HG02870 (cell line): ENCODE measurements at regions not wholly inside any gene's neighbourhood (a gene's known extent, or its start where the extent isn't known, plus 50 kb on each side); places are given as distances from the start of the nearest gene placed in this dataset.

Source experiments
- ATAC-seq: cut with Tn5 transposase; IDR thresholded peaks from one replicate; pipeline ENCODE4 v1.9.1; 2021; ENCODE audit warnings: mild to moderate bottlenecking, moderate library complexity; ENCODE audit not compliant: unreplicated experiment

DNA sequence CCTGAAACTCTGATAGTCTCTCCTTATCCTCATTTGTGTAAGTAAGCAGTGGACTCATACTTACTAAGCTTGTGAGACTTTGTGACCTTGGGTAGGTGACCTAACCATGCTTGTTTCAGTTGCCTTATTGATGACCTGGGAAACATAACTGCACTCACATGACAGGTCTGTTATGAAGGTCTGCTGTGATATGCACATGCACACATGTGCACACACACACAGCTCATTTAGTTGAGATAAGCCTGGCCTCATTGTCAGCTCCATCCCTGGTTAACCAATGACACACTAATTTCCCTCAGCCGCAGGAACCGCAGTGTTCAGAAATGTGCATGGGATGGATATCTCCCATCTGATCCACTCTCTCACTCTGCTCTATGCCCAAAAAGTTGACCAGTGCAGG lies 177.2 kb downstream of the GPAM start:
- no peak for ATAC-seq

DNA sequence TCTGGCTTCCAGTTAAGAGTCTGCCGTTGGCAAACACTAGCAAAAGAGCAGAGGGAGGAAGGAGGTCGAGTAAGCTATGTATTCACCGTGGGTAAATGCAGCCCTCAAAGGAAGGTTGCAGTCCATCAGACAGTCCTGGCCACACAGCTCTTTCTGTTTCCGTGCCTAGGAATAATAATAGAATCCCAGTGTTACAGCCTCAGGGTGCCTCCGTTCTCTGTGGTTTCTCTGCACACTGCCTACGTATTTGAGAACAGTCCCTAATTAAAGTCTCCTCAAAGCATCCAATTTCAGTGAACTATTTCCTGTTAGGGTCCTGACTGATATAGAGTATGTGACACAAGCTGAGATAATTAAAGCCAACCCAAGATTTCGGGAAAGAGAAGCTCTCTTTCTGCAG lies 176.7 kb downstream of the GPAM start:
- no peak for ATAC-seq

DNA sequence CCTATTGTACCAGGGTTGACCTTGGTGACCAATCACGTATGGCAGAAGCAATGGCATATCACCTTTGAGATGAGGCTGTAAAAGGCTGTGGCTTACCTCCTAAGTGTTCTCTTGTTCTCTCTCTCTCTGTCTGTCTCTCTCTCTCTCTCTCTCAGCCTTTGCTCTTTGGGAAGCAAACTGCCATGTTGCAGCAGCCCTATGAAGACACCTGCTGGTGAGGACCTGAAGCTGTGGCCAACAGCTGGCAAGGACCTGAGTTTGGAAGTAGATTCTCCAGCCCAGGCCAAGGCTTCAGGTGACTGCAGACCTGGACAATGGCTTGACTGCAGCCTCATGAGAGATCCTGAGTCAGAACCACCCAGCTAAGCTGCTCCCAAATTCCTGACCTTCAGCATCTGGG lies 161.4 kb downstream of the GPAM start:
- ATAC-seq: no peak

DNA sequence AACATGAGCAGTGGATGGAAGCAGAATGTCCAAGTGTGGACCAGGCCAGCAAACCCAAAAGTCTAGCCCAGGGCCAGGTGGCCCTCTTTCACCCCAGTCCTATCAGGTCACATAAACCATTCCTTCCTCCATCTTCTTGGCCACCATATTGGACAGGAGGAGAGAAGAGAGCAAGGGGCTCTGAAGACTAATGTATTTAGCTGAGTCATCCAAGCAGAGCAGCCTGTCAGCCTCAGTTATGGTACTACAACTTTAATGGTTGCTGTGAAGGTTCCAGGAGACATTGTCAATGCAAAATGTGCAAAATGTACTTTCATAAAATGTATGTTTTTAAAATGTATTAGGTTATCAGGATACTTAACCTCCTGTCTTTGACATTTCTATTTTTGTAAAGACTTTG lies 159.5 kb downstream of the GPAM start:
- ATAC-seq: no peak

DNA sequence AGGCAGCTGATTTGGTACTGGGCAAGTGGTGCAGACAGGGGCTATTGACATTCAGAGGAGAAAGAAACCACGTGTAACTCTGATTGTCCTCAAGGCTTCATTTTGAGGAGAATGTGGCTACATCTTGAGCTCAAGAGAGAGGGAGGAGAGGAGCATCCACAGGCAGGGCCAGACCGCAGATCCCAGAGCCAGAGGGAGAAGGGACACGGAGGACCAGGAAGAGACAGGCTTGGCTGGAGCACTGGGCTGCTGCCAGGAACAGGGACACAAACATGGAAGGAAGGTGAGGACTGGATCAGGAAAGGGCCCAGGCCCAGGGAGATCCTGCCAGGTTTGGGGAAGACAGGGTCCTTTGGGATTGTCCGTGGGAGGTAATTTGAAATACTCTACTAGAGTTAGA lies 158.3 kb downstream of the GPAM start:
- ATAC-seq: no peak

DNA sequence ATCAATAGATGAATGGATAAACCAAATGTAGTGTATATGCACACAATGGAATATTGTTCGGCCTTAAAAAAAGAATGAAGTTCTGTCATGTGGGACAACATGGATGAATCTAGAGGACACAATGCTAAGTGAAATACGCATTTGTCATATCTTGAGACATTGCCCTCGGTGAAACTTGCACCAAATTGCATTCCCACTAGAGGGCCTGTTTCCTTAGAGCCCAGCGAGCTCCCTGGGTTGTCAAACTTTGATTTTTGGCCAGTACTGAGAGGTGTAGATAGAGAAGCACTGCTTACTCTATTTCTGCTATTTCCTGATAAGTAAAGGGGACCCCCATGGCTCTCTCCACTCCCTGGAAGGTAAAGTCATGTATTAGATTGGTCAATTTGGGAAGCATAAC lies 157.1 kb downstream of the GPAM start:
- ATAC-seq: no peak

DNA sequence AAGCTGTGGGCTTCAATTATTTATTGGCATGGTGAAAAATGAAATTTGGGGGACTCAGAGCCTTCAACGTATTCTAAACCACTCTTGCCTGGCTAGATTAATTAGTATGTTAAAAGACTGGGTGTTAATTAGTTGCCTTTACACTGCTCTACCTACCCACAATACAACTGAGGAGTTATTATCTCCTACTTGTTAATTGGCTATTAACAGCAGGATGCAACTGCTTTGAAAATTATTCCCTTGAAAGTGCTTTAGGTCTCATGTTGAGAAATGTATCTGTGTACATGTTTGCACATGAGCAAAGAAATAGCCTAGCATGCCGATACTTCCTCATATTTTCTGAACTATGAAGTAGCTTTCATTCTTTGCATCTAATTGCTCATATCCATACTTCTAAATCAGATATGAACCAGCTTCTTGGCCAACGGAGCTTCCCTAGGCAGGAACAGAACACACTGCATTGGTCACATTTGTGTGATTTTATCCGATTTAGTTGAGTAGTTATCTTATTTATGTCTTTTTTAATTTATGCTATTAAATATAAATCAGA lies 155.8 kb downstream of the GPAM start:
- ATAC-seq: no peak

DNA sequence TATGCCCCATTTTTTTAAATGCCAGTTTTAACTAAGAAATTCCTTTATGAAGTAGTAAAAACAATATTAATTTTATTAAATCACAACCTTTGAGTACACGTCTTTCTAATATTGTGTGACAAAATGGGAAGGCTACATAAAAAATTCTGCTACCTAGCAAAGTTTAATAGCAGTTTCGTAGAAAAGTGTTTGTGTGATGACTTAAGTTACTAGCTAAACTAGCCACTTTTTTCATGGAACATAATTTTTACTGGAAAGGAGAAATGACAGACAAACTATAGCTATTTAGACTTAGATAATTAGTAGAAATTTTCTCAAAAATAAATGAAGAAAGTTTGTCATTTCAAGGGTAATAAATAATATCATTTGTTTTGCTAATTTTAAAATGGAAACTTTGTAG lies 153.1 kb downstream of the GPAM start:
- no peak for ATAC-seq

DNA sequence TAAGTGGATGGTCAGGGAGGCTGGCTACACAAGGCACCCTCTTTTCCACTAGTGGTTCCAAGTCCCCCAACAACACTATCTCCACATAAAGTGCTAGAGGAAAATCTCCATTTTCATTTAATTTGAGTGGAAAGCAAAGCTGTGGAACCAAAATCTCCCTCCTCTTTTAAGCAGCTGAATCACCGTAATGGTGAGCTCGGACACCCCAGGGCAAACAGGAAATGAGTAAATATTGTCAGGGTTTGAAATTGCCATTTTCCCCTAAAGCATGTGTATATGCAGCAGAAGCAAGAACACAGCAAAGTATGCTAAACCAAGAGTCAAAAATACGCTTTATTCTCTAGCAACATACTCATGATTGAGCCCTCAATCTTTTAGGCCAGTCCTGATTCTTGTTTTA lies 143.7 kb downstream of the GPAM start:
- ATAC-seq: no peak

DNA sequence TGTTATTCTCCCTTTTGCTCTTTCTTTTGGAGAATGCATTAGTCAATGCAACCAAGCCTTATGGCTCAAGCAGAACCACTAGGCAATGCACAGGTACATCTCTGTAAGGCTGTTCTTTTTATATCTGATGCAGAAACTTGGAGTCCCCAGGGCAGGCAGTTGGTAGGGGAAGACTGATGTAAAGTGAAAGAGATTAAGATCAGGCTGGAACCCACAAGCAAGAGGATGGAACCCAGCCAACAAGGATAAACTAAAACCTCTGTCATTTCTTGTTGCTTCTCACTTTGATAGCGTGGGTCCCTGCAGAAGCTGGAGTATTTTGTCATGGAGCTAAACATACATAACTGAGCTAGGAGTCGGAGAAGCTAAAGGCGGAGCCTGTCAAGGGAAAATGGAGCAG lies 142.9 kb downstream of the GPAM start:
- ATAC-seq: no peak

DNA sequence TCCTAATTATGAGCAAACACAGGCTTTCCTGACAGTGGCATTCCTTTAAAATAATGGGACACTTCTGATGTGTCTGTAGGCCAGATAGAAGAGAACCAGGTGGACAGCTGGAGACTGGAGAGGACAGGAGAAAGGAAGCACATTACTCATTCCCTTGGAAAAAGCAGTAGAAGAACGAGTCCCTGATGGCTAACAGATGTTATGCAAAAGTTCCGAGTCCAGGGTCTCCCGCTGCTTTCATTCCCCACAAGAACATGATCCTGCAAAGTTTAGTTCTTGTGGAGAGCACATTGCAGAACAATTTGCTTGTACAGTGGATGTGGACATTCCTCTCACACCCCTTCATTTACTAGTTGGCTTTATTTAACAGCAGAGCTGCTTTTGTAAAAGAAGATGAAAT lies 137.6 kb downstream of the GPAM start:
- ATAC-seq: no peak

DNA sequence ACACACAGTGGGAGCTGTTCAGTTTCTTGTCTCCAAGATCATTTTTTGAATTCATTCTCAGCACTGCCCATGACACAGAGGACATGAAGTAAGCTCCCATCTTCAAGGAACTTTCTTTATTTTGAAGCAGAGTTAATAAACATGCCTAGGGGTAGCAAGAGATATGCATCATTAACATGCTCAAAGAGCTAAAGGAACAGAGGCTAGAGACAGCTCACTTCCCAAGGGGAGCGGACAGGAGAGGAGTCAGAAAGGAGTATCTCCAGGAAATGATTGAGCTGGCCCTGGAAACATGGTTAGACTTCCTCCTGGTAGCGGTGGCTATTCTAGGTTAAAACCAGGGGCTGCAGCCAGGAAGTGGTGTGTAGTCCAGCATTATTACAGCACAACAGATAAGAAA lies 135.9 kb downstream of the GPAM start:
- no peak for ATAC-seq

DNA sequence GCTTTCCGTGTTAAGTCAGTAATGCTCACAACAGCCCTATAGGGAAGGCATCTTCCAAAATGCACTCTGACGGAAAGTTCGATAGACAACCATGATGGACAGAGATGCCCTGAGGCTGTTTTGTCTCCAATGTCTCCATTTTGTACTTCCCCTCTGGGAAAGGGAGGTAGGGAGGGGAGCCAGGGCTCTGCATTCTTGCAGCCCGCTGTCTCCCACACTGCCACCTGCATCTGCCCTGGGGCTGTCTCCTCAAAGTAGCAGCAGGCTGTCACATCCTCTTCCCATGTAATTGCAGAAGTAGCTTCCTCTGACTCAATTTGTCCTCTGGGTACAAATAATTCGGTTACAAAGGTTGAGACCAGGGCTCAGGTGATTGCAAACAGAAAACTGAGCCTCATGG lies 131.4 kb downstream of the GPAM start:
- no peak for ATAC-seq

DNA sequence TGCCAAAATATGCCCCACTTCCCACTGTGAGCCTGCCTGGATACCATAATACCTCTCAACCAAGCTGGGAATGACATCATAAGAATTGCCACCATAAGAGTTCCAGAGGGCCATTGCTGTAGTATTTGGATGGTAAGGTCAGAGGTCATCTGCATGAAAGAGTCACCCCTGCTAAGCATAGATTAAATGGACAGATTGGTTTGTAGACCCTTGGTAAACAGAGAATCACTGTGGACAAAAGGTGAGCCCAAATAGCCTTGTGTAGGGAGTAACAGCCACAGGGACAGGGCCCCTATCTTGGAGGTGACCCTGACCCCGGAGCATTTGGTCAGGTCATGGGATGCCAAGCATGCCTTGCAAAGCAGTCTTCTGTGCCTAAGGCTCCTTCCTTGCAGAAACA lies 129.7 kb downstream of the GPAM start:
- no peak for ATAC-seq

DNA sequence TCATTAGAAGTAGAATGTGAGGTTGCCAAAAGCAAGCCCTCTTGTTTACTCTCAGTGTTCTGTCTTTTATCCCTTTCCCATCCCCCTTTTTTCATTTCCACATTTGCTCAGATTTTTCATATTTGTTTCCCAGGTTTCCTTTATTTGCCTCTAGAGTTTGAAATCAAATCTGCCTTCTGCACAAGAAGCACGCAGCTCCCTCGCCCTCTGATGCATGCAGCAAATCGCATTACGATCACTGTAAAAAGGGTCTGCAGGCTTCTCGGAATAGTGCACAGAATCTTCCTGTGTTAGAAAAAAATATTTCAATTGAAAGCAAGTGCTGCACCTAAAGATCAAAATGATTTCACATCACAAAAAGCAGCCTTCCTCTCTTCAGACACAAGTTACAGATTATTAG lies 129.0 kb downstream of the GPAM start:
- no peak for ATAC-seq

DNA sequence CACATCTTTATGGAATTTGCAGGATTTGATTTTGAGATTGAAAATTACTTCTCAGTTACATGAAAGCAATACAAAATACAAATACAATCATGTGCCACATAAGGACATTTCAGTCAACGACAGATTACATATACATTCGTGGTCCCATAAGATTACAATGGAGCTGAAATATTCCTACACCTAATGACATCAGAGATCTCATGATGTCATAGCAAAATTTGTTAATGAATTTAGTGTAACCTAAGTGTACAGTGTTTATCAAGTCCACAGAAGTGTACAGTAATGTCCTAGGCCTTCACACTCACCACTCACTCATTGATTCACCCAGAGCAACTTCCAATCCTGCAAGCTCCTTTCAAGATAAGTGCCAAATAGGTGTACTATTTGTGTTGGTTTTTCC lies 126.5 kb downstream of the GPAM start:
- no peak for ATAC-seq

DNA sequence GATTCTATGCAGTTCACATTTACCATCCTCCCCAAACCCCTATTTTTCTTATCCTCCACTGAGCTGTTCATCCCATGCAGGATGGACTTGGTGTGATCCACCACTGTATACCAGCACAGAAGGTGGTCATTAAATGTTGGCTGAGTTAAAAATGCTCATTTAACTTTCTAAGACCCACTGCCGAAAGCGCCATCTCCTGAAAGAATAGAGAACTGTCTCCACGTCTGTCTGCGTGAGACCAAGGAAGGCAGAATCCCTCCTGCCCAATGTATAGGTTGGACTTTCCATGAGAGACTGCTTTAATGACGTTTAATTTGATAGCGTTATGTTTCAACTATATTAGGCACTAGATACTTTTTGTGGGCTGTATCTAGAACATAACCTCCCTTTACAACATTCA lies 124.3 kb downstream of the GPAM start:
- ATAC-seq: no peak

DNA sequence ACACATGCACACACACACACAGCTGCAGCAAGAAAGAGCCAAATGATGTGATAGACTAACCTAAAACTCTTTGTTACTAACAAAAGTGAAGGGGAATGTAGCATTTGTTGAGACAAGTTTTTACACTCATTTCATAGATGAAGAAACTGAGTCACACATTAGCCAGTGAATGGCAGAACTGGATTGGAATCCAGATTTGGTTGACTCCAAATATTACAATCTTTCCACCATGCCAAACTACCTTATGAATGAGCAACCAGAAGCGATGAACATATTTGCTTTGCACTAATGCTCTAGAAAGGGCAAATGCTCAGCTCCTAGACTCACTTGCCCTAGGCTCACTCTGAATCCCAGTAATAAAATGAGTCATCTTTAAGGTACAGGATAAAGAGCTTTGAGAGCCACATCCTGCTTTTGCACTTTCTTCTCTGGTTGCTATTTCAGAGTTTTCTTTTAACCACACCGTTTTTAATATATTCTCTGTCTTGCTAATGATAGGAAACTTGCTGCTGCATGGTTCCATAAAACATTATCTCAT lies 111.9 kb downstream of the GPAM start:
- ATAC-seq: no peak

DNA sequence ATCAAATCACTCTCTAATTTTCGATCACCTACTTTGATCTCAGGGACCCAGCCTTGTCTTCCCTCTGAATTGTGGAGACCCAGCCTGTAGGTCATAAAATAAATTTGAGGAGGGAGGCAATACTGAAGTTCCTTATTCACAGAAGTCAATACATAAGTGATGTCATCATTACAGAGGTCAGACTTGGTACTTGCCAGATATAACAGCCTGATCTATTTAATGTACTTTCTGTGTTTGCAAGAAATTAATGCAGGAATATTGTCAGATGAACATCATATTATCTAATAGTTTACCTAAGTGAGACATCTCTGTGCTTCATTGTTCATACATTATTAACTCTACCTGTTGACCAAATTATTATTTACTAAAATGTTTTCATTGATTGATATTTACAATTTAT lies 105.6 kb downstream of the GPAM start:
- no peak for ATAC-seq

DNA sequence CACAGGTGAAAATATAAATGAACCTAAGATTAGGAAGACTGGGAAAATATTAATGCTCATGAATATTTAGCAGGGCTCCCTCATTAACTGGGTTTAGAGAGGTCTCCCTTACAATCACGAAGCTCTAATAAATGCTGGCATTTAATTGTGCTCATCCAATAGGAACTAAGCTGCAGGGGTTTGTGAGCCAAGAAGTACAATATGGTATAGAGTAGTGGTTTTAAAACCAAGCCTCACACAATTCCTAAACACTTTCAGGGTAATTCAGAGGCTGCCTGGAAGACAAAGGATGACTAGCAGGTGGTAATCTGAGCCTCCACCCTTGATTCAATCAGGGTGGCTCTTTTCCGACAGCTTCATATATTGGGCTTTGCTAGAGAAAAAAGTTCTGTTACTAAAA lies 103.3 kb downstream of the GPAM start:
- no peak for ATAC-seq

DNA sequence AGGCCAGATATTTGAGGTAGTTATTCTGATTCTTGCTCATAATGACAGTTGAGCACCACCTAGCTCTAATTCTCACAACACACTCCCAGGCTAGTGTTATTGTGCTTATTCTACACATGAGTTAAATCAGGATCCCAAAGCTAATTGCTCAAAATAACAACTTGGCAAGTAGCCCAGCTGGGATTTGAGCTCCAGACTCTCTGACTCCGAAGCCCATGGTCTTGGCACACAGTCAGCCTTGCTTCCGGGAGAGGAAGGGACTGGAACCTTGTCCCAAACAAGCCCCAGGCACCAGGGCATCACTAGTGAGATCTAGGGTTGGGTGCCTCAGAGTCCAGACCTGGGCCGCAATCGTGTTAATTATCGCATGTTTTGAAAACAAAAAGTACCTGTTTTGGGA lies 101.4 kb downstream of the GPAM start:
- ATAC-seq: no peak

DNA sequence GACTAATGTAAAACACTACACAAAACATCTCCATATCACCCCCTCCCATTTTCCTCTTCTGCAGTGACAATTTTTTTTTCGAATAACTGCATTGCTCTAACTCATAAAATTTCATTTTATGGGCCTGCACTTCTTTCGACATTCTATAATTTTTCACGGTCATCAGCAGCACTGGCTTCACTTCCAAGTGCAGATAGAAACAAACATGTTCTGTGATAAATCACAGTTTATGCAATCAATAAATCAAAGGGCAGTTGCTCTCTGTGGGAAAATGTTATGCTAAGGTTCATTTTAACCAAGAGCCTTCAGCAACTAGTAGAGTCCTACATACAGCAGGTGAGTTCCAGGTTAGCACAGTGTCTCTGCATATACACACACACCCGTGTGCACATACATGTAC lies 100.1 kb downstream of the GPAM start:
- ATAC-seq: no peak

DNA sequence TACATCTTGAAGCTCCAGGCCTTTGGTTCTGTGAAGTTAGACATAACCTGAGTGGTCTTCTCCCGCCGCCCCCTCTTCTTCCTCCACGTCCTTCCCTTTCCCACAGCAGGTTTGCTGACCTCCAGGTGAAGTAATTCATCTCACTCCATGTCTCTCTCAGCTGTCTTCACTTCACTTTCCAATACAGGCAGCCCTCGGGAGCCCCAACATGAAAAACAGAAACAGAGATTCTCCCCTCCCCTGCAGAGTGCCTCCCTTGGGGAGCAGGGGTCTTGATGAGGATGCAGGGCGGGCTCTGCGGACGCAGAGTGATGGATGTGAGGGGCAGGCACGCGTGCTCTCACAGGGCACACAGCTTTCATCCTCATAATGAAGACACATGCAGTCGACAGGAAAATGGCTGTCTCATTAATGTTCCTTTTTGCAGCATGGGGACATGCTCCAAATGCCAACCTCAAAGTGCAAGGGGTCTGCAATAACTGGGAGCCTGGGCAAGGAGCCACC lies 95.6 kb downstream of the GPAM start:
- ATAC-seq: no peak
